ENCODE measurements at regions not wholly inside any gene's neighbourhood (a gene's known extent, or its start where the extent isn't known, plus 50 kb on each side); places are given as distances from the start of the nearest gene placed in this dataset.
"Not testable (repeated sequence)": the region's sequence is repeated elsewhere in the genome, so short reads cannot be mapped to it uniquely, and the experiment has no call there.

DNA sequence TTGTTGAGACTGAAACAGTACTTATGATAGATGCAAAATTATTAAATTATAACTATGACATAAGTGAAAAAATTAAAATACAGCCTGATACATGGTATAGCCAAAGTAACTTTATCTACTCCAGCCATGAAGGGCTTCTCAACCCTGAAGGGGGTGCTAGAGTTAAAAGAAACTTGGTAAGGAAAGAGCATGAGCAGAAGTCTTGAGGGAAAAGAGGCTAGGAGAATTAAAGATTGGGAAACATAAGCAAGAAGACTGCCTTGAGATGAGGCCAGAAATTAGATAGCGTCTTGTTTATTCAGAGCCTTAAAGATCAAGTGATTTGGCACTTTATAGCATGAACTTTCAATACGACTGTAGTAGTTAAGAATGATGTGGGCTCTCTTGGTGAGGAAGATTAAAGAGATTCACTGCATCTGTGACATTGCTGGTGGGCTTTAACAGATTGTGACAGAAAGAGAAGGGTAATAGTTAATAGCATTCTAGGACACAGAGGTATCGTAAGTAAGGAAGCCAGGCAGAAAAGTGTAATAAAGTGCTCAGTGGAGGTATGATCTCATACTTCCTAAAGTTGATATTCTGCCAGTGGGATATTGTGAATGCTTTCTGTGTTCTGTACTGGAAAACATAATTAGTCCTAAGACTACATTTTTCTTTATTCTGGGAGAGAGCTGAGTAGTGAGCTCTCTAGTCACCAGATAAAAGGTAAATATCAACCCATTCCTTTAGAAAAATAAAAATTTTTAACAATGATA, 385.4 kb upstream of the PRR20A start:
- TF ChIP-seq EP300 (IDR thresholded peaks at IDR 0.05) (no peak), POLR2A (IDR thresholded peaks at IDR 0.05) (no peak), POLR2AphosphoS5 (IDR thresholded peaks at IDR 0.05) (no peak)
- TF ChIP-seq, protein P1, sequence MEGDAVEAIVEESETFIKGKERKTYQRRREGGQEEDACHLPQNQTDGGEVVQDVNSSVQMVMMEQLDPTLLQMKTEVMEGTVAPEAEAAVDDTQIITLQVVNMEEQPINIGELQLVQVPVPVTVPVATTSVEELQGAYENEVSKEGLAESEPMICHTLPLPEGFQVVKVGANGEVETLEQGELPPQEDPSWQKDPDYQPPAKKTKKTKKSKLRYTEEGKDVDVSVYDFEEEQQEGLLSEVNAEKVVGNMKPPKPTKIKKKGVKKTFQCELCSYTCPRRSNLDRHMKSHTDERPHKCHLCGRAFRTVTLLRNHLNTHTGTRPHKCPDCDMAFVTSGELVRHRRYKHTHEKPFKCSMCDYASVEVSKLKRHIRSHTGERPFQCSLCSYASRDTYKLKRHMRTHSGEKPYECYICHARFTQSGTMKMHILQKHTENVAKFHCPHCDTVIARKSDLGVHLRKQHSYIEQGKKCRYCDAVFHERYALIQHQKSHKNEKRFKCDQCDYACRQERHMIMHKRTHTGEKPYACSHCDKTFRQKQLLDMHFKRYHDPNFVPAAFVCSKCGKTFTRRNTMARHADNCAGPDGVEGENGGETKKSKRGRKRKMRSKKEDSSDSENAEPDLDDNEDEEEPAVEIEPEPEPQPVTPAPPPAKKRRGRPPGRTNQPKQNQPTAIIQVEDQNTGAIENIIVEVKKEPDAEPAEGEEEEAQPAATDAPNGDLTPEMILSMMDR (IDR thresholded peaks at IDR 0.05), result no peak
- no peak for DNase-seq
- WGBS, 2 donors, result 25 to 56% methylated on average over 3 of the region's 3 CpGs
- H3K27me3 ChIP-seq, result no peaks in the 10 kb centered on the region
- H3K4me1 ChIP-seq, result no peaks in the 10 kb centered on the region
- H3K36me3 ChIP-seq, result no peaks in the 10 kb centered on the region
- intact Hi-C loops (cut with DNase I), result no loop called here
- H3K4me3 ChIP-seq, result no peak overlapping the region
- H3K9me3 ChIP-seq, result no peaks in the 10 kb centered on the region
- H3K27ac ChIP-seq, result no peak overlapping the region

- H3K4me1 ChIP-seq; H3K4me3 ChIP-seq; intact Hi-C loops (cut with DNase I); DNase-seq; H3K27me3 ChIP-seq; H3K36me3 ChIP-seq; H3K9me3 ChIP-seq; H3K27ac ChIP-seq: not testable (repeated sequence)
- WGBS, 2 donors, result 39 to 69% methylated on average over 1 of the region's 1 CpG
Measured at GRCh38 chr13:56763333-56763732, 377.4 kb upstream of the PRR20A start.

DNA sequence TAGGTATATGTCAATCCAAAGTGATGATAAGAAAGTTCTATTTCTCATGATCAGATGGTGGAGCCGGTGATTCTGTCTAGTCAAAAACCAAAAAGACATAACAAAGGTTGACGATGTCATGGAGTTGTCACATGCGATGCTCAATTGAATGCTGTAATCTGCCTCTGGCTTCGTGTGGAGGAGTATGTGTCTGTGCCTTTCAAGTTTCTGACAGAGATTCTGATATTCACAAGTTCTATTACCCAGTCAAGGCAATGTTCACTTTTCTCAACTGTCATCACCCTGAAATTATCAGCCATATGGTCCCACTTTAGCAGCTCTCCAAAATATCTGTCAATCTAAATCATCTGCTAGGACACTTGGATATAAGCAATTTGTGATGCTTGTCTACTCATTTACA, 367.6 kb upstream of the PRR20A start:
- no peaks in the 10 kb centered on the region for H3K36me3 ChIP-seq
- no peaks in the 10 kb centered on the region for H3K4me1 ChIP-seq
- no peak overlapping the region for H3K4me3 ChIP-seq
- H3K27ac ChIP-seq, result no peak overlapping the region
- no peak for DNase-seq
- WGBS, 2 donors, result 86 to 89% methylated on average over 4 of the region's 4 CpGs
- intact Hi-C loops (cut with DNase I), result no loop called here
- no peaks in the 10 kb centered on the region for H3K27me3 ChIP-seq
- no peaks in the 10 kb centered on the region for H3K9me3 ChIP-seq
- no peak for TF ChIP-seq POLR2A (IDR thresholded peaks at IDR 0.05)

DNA sequence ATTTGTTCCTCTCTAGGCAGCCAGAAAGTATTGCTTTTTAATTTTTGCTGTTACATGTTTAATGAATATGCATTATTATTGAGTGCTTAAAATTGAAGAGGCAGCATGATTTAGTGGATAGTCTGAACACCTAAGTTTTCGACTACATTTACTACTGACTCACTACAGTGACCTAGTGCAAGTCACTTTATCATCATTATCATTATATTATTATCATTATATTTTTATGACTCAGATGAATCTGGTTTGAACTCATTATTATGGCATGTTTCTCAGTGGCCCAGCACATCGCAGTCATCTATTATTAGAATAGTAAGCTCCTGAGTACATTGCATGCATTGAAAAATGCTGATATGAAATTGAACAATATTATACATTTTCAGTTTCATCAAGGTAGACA, 351.2 kb upstream of the PRR20A start:
- H3K36me3 ChIP-seq, result no peaks in the 10 kb centered on the region
- no peaks in the 10 kb centered on the region for H3K27me3 ChIP-seq
- TF ChIP-seq, protein P1 (IDR thresholded peaks at IDR 0.05), result no peak
- no peak for TF ChIP-seq POLR2AphosphoS5 (IDR thresholded peaks at IDR 0.05)
- no peak for TF ChIP-seq EP300 (IDR thresholded peaks at IDR 0.05)
- TF ChIP-seq POLR2A (IDR thresholded peaks at IDR 0.05), result no peak
- WGBS, 2 donors, result 80 to 90% methylated on average over 2 of the region's 2 CpGs
- H3K27ac ChIP-seq, result no peak overlapping the region
- intact Hi-C loops (cut with DNase I), result no loop called here
- DNase-seq, result no peak
- no peak overlapping the region for H3K4me3 ChIP-seq
- H3K4me1 ChIP-seq, result no peaks in the 10 kb centered on the region
- no peaks in the 10 kb centered on the region for H3K9me3 ChIP-seq

- WGBS, 2 donors, result 93 to 95% methylated on average over 2 of the region's 2 CpGs
- intact Hi-C loops (cut with DNase I), result no loop called here
- DNase-seq, result no peak
Measured at GRCh38 chr13:56837161-56837560, 303.6 kb upstream of the PRR20A start.

More at GRCh38 chr13:56837161-56837560, 303.6 kb upstream of the PRR20A start:
- H3K36me3 ChIP-seq, result no peaks in the 10 kb centered on the region
- TF ChIP-seq, protein P1 (IDR thresholded peaks at IDR 0.05), result no peak
- TF ChIP-seq POLR2A (IDR thresholded peaks at IDR 0.05), result no peak
- no peak for TF ChIP-seq EP300 (IDR thresholded peaks at IDR 0.05)
- TF ChIP-seq POLR2AphosphoS5 (IDR thresholded peaks at IDR 0.05), result no peak
- H3K9me3 ChIP-seq, result no peaks in the 10 kb centered on the region
- H3K4me3 ChIP-seq, result no peak overlapping the region
- no peak overlapping the region for H3K27ac ChIP-seq
- no peaks in the 10 kb centered on the region for H3K4me1 ChIP-seq
- no peaks in the 10 kb centered on the region for H3K27me3 ChIP-seq

Measured in sigmoid colon (tissue), 6 donors.